Stomach (tissue), 8 donors: ENCODE measurements at regions not wholly inside any gene's neighbourhood (a gene's known extent, or its start where the extent isn't known, plus 50 kb on each side); places are given as distances from the start of the nearest gene placed in this dataset.

Source experiments
- DNase-seq, 2 donors: peaks; one replicate each; pipeline versions ENCODE4 v3.0.0 to v3.0.0-alpha.2; 2013 to 2019
- H3K27ac ChIP-seq, 5 donors: fragments of 200-600 bp in 4 of 5; sonication (generic) in 4 of 5; one replicate each; pipeline ENCODE4 v1.5.1; 2013 to 2019; ENCODE audit warnings: mild to moderate bottlenecking in 1 of 5, moderate library complexity in 1 of 5
- H3K27me3 ChIP-seq, 3 donors: fragments of 200-600 bp; sonication (generic); one replicate each; pipeline ENCODE4 v1.5.1; 2017 to 2019; ENCODE audit warnings: mixed run types in 1 of 3
- H3K36me3 ChIP-seq, 4 donors: fragments of 200-600 bp; sonication (generic); 1 replicate in 3 of 4; 2 replicates in 1 of 4; pipeline ENCODE4 v1.5.1; 2016 to 2019
- H3K4me1 ChIP-seq, 4 donors: fragments of 200-600 bp; sonication (generic); one replicate each; pipeline ENCODE4 v1.5.1; 2016 to 2019
- H3K4me3 ChIP-seq, 4 donors: fragments of 200-600 bp; sonication (generic) in 3 of 4; one replicate each; pipeline ENCODE4 v1.5.1; 2016 to 2019; ENCODE audit warnings: mild to moderate bottlenecking in 1 of 4
- H3K9me3 ChIP-seq, 4 donors: fragments of 200-600 bp; sonication (generic); one replicate each; pipeline ENCODE4 v1.5.1; 2016 to 2019
- EP300 ChIP-seq: sonication (generic); formaldehyde crosslinking; IDR thresholded peaks from one replicate; pipeline ENCODE4 v1.6.1; 2017; ENCODE audit warnings: antibody characterized with exemption
- POLR2A ChIP-seq, 4 donors: fragments of 450-650 bp; IDR thresholded peaks; one replicate each; pipeline ENCODE4 v1.6.1; 2016; ENCODE audit warnings: antibody characterized with exemption in 4 of 4, control low read depth in 2 of 4, mild to moderate bottlenecking in 1 of 4, moderate library complexity in 1 of 4
- POLR2AphosphoS5 ChIP-seq, 3 donors: sonication (generic); formaldehyde crosslinking; IDR thresholded peaks; one replicate each; pipeline ENCODE4 v1.6.1; 2016; ENCODE audit warnings: antibody characterized with exemption in 3 of 3
- WGBS, 5 donors: extraction: QIAGEN DNeasy Blood & Tissue Kit in 3 of 5; methylation state at CpG; one replicate each; pipeline versions ENCODE4 v1.1.5 to v1.1.7; 2013 to 2018; 5-methylcytosine and 5-hydroxymethylcytosine counted together
- intact Hi-C: fragments of 100-400 bp; cut with DNase I; formaldehyde crosslinking; loops from one replicate; pipeline ENCODE4 v1.15.1; 2023; ENCODE audit warnings: low total_unique reads
- TF ChIP-seq, protein P1 (sequence below), 7 experiments: fragments of 450-650 bp in 4 of 7; fragments of 200-600 bp in 3 of 7; sonication (generic) in 3 of 7; IDR thresholded peaks; one replicate each; pipeline ENCODE4 v1.5.1; 2016 to 2019; ENCODE audit warnings: antibody characterized with exemption in 7 of 7, control low read depth in 2 of 7, mild to moderate bottlenecking in 1 of 7
- donor health status: healthy with polysubstance abuse.
- donor health status: Bipolar disorder and iron deficiency.
- donor health status: healthy.

DNA sequence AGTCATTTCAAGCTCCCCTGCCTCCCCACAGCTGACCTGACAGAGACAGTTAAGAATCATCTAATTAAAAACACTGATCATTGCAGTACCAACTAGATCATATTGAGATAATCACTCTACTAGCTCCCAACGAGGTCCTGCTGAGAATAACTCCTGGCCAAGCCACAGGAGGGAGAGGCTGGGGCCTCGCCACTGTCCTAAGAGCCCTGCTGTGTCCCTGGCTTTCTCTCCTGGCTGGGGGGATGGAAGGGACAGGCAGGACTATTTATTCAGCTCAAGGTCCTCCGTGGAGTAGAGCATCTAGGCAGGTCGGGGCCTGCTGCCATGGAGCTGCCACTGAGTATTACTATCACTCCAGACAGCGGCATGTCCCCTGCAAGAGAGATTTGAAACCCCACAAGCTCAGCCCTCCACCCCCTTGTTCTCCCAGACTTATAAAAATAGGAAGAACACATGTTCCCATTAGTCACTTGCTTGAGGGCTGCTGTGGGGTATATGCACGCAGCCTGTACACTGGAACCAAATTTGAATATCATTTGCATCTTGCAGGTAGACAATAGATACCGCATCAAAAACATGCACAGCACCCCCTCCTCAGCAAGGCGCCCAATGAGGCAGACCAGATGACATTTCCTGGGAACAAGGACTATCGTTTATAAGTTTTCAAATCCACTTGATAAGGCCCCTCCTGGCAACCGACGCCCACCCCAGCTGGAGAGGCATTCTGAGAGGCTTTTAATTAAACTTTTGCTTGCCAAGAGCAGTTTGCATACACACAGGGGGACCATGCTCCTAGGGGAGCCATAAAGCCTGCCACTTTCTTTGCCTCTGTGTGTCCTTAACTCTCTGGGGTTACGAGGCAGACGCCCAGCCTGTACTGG, 385.2 kb upstream of the ZFHX3 start:
- Histone ChIP-seq H3K4me3 (no peak overlapping the region), H3K9me3 (no peaks in the 10 kb centered on the region), H3K4me1 (no peaks in the 10 kb centered on the region), H3K27ac (no peak overlapping the region), H3K27me3 (no peaks in the 10 kb centered on the region), H3K36me3 (no peaks in the 10 kb centered on the region)
- TF ChIP-seq, protein P1, sequence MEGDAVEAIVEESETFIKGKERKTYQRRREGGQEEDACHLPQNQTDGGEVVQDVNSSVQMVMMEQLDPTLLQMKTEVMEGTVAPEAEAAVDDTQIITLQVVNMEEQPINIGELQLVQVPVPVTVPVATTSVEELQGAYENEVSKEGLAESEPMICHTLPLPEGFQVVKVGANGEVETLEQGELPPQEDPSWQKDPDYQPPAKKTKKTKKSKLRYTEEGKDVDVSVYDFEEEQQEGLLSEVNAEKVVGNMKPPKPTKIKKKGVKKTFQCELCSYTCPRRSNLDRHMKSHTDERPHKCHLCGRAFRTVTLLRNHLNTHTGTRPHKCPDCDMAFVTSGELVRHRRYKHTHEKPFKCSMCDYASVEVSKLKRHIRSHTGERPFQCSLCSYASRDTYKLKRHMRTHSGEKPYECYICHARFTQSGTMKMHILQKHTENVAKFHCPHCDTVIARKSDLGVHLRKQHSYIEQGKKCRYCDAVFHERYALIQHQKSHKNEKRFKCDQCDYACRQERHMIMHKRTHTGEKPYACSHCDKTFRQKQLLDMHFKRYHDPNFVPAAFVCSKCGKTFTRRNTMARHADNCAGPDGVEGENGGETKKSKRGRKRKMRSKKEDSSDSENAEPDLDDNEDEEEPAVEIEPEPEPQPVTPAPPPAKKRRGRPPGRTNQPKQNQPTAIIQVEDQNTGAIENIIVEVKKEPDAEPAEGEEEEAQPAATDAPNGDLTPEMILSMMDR (IDR thresholded peaks at IDR 0.05), result no peak
- no peak for DNase-seq
- intact Hi-C loops, result no loop called here
- 51 to 70% (median 55%) methylated on average over 13 of the region's 13 CpGs for WGBS, 5 donors

DNA sequence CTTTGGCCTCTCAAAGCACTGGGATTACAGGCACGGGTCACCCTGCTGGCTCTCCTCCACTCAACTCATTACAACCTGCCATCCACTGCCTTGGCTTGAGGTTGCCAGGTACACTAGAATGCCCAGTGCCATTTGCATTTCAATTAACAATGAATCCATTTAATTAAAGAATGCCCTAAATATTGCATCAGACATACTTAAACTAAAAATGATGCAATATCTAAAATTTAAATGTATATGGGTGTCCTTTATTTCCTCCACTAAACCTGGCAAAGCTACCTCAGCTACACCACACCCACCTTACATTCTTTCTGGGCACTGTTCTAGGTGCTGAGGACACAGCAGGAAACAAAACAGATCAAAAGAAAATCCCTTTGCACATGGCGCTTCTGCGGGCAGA, 382.2 kb upstream of the ZFHX3 start:
- H3K36me3 ChIP-seq, result no peaks in the 10 kb centered on the region
- no peak overlapping the region for H3K27ac ChIP-seq
- H3K9me3 ChIP-seq, result no peaks in the 10 kb centered on the region
- TF ChIP-seq, protein P1 (IDR thresholded peaks at IDR 0.05), result no peak
- TF ChIP-seq EP300, result no peak
- H3K27me3 ChIP-seq, result no peaks in the 10 kb centered on the region
- H3K4me3 ChIP-seq, result no peak overlapping the region
- no peak for DNase-seq
- intact Hi-C loops, result no loop called here
- no peaks in the 10 kb centered on the region for H3K4me1 ChIP-seq
- WGBS, 5 donors, result 78 to 87% (median 81%) methylated on average over 3 of the region's 3 CpGs

DNA sequence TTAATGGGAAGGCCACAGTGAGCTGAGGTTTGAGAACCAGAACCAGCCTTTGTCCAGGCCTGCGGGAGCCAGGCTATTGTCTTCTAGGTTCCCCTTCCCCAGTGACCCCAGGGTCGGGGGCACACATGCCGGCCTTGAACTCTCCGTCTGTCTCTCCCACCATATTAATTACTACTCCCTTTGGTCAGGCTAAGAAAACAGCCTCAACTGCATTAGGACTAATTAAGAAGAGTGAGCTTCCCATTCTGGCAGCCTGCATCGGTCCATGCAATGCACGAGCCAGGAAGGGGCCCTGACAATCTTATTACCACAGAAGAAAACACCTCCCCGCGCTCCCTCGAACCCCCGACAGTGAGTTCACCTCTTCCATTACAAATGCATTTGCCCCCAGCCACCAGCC, 380.2 kb upstream of the ZFHX3 start:
- intact Hi-C loops, result no loop called here
- Histone ChIP-seq H3K9me3 (no peaks in the 10 kb centered on the region), H3K27ac (no peak overlapping the region), H3K4me1 (no peaks in the 10 kb centered on the region), H3K27me3 (no peaks in the 10 kb centered on the region), H3K4me3 (no peak overlapping the region), H3K36me3 (no peaks in the 10 kb centered on the region)
- TF ChIP-seq, protein P1 (IDR thresholded peaks at IDR 0.05), result no peak
- no peak for TF ChIP-seq EP300
- TF ChIP-seq POLR2A (IDR thresholded peaks at IDR 0.05), result no peak
- TF ChIP-seq POLR2AphosphoS5 (IDR thresholded peaks at IDR 0.05), result no peak
- no peak for DNase-seq
- 79 to 86% (median 80%) methylated on average over 10 of the region's 10 CpGs for WGBS, 5 donors

DNA sequence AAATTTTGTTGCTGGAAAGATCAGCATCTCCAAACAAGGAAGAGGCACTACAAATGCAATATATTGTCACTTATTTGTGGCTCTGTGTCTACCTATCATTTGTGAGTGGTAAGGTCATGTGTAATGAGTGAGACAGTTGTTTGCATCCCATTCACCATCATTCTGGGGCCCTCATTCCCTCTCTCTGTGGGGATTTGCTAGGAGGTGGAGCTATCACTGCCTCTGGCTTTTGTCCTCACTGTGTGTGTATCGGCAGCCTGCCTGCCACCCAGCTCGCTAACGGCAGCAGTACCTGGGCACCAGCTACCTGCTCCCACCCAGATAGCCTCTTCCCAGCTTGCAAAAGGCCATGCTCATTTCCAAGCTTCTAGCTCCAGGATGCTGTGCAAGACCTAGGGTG, 379.2 kb upstream of the ZFHX3 start:
- H3K27ac ChIP-seq, result no peak overlapping the region
- no peaks in the 10 kb centered on the region for H3K27me3 ChIP-seq
- DNase-seq, result no peak
- intact Hi-C loops, result no loop called here
- H3K4me3 ChIP-seq, result no peak overlapping the region
- TF ChIP-seq EP300 (no peak), POLR2AphosphoS5 (IDR thresholded peaks at IDR 0.05) (no peak), POLR2A (IDR thresholded peaks at IDR 0.05) (no peak)
- TF ChIP-seq, protein P1 (IDR thresholded peaks at IDR 0.05), result no peak
- H3K36me3 ChIP-seq, result no peaks in the 10 kb centered on the region
- 45 to 74% (median 60%) methylated on average over 3 of the region's 3 CpGs for WGBS, 5 donors
- H3K4me1 ChIP-seq, result no peaks in the 10 kb centered on the region
- H3K9me3 ChIP-seq, result no peaks in the 10 kb centered on the region
